Fibroblast of the conjunctiva (primary cell): ENCODE measurements at regions not wholly inside any gene's neighbourhood (a gene's known extent, or its start where the extent isn't known, plus 50 kb on each side); places are given as distances from the start of the nearest gene placed in this dataset.
"Not testable (repeated sequence)": the region's sequence is repeated elsewhere in the genome, so short reads cannot be mapped to it uniquely, and the experiment has no call there.

Experiments
- DNase-seq: peaks from one replicate; pipeline ENCODE4 v3.0.0-alpha.2; 2010; ENCODE audit warnings: low read depth

DNA sequence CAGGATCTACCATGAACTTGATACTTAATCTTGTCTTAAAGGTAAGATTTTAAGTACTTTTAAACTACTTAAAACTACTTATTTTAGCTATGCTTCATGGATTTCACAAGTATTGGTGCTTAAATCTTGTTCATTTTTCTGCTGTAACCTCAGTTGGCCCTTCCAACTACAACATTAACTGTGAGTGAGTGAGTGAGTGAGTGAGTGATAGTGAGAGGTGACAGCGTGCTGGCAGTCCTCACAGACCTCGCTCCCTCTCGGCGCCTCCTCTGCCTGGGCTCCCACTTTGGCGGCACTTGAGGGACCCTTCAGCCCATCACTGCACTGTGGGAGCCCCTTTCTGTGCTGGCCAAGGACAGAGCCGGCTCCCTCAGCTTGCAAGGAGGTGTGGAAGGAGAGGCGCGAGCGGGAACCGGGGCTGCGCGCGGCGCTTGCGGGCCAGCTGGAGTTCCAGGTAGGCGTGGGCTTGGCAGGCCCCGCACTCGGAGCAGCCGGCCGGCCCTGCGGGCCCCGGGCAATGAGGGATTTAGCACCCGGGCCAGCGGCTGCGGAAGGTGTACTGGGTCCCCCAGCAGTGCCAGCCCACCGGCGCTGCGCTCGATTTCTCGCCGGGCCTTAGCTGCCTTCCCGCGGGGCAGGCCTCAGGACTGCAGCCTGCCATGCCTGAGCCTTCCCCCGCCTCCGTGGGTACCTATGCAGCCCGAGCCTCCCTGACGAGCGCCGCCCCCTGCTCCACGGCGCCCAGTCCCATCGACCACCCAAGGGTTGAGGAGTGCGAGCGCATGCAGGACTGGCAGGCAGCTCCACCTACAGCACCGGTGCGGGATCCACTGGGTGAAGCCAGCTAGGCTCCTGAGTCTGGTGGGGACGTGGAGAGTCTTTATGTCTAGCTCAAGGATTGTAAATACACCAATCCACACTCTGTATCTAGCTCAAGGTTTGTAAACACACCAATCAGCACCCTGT is 1558.6 kb upstream of the SEL1L start:
- not testable (repeated sequence) for DNase-seq

DNA sequence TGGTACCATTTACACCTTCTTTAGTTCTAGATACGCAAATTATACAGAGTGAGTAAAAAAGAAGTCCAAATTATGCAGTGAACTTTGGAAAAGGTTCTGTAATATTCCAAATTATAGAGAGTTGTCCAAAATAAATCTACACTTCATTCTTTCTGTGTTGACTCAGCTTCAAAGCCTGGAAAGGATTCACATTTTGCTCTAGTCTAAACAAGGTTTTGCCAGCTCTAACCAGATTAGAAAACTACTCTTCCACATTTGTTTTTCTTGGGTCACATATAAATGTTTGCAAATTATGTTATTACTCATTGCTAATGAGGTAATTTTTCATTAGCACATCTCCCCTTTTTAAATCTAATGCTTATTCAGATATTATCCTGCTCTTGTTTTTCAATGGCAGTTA is 1562.4 kb upstream of the SEL1L start:
- no peak for DNase-seq

DNA sequence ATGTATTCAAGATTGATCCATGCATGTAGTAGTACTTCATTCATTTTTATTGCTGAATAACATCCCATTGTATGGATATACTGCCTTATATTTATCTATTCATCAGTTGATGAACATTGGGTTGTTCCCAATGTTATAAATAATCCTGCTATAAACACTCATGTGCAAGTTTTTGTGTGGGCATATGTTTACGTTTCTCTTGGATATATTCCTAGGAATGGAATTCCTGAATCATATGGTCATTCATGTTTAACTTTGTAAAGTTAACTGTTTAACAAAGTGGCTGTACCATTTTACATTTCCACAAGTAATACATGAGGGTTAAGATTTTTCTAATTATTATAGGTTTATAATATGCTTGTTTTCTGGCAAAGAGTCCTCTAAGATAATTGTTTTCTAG is 1568.2 kb upstream of the SEL1L start:
- DNase-seq: no peak

DNA sequence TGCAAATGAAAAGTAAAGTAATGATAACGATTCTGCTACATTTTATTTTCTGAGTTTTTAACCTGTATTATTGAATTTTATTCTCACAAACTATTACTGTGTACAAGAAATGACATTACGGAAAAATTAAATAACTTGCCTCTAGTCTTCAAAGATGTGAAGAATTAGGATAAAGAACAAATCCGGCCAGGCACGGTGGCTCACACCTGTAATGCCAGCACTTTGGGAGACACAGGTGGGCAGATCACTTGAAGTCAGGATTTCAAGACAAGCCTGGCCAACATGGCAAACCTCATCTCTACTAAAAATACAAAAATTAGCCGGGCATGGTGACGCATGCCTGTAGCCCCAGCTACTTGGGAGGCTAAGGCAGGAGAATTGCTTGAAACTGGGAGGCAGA is 1584.4 kb upstream of the SEL1L start:
- DNase-seq: no peak

DNA sequence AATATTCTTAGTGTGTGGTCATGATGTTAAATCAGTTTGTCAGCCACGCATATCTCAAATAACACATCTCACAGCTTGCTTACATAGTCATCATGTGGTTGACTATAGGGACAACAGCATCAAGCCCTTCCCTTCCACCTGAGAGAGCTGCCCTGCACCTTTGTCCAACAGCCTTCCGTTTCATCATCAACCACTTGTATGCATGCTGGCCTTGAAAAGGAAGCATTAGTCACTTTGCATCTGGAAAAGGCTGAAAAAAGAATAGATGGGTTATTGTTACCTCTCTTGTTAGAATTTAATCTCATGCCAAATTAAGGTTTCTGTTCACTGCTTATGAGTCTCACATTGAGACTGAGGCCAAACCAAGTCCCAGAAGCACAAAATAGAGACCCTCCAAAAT is 1586.5 kb upstream of the SEL1L start:
- no peak for DNase-seq

DNA sequence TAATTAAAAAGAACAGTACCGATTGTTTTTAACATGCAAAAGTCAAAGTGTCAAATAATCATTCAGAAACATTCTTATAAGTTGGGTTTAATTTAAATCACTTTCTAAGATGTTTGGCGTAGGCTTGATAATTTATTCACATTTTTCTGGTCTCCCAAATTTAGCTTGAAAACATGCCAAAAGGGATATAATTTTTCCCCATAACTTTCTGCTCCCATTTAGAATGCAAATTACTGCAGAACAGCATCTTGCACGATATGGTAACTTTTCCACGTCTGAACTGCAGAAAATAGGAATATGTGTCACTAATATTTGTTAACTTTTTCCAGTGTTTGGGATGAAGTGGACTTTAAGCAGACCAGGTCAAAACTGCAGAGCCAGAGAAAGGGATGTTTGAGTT is 1592.4 kb upstream of the SEL1L start:
- DNase-seq: no peak

DNA sequence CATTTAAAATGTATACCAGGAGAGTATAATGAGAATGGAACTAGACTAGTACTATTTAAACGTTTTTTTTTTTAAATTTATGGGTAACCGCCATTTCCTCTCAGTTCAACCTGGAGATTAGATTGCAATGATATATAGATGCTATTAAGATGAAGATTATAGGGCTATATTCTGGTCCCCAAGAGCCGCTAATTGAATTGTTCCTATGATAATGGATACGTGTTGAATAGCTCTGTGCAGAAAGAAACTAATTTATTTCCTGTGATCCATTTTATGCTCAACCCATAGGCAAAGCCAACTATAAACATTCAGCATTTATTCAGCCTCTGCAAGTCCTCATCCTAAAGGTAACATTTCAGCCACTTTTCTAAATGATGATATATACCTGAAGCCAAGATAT is 1595.1 kb upstream of the SEL1L start:
- no peak for DNase-seq

DNA sequence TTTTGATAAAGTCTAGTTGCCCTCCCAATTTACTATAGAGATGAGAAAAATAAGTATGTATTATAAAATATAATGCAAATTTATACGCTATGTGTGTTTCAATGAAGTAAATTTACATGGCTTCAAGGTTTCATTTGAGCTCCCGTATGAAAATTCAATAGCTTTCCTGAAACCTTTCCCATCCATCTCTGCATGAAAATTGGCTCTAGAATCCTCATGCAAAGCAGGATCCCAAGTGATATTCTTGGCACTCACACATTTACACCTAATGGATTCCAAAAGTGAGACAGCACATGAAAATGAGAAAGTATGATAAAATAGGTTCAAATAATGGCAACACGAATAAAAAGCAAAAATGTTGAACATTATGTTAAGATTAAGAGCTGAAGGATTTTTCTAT is 1595.8 kb upstream of the SEL1L start:
- DNase-seq: no peak

DNA sequence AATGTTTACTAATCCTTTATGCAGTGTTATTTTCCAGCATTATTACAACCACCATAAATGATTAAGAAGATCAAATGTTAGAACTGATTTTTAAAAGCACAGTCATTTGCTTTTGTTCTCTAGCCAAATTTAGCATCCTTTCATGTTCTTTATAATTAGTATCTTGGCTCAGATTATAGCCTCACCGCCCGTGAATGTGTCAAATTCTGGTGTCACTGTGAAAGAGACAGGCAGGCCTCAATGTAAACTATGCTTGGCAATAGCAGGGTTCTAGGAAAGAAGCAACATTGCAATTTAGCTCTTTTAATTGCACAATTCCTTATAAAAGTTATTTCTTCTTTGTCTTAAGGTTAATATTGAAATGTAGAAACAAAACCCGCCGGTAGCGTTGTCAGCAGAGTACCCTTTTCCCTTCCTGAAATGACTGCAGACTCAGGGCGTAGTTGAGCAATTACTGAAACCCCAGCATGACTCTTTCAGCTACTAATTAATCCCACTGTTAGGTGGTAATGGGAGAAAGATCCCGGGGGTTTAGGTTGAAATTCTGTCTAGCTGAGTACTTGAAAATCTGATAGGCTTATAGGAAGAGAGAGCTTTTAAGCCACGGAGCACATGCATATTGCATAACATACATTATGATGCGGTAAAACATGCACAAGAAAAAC is 1600.5 kb upstream of the SEL1L start:
- no peak for DNase-seq

DNA sequence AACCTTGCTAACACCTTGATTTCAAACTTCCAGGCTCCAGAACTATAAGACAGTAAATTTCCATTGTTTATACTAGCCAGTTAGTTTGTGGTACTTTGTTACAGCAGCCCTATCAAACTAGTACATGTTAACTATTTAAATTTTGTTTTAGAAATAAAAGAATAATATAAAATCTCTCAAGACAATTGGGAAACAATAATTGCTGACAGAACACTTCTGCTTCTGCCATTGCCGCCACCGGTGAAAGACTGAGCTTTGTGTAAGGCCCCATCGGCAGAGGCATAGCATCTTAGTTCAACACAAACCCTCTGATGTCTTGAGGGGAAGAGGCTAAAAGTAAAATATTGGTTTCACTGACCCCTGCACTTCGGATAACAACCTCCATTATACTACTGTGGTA is 1607.1 kb upstream of the SEL1L start:
- DNase-seq: no peak

DNA sequence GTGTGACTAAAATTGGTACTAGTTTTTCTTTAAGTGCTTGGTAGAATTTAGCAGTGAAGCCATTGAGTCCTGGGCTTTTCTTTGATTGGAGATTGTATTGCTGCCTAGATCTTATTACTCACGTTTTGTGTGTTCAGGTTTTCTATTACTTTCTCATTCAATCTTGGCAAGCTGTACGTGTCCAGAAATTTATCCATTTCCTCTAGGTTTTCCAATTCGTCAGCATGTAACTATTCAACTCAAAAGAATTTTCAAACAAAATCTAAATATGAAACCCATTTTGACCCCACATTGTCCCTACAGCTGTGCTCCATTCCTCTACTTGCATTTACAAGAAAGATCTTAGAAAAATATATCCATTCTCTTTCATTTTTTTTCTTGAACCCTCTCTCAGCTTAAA is 1613.4 kb upstream of the SEL1L start:
- no peak for DNase-seq

DNA sequence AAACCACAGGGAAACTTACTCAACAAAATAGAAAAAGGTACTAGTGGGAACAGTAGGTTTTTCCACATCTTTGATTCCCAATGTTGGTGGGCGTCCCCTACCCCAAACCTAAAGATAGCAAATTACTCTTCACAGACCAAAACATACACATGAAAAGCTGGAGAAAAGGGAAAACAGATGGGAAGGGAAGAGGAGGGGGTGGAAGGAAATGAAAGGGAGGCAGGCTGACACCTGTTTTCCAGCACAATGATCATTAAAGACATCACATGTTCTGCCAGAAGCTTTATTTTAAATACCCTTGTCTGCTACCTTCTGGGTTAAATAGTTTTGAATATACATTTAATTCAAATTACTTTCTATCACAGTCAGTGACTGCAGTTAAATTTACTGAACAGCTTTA is 1617.9 kb upstream of the SEL1L start:
- no peak for DNase-seq

DNA sequence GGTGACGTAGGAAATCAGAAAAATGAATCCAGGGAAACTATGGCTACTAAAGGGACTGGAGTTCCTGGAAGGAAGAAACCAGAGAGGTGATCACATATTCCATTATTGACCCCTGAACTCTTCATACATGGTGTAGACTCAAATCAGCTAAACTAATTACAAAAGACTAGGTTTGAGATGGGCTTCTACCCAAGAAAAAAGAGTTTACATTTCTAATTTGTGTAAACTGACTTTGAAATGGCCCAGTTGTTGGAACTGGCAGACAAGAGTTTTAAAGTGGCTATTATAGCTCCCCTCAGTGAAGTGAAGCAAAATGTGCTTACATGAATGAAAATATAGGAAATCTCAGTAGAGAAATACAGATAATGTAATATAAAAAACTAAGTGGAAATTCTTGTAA is 1619.4 kb upstream of the SEL1L start:
- DNase-seq: no peak

DNA sequence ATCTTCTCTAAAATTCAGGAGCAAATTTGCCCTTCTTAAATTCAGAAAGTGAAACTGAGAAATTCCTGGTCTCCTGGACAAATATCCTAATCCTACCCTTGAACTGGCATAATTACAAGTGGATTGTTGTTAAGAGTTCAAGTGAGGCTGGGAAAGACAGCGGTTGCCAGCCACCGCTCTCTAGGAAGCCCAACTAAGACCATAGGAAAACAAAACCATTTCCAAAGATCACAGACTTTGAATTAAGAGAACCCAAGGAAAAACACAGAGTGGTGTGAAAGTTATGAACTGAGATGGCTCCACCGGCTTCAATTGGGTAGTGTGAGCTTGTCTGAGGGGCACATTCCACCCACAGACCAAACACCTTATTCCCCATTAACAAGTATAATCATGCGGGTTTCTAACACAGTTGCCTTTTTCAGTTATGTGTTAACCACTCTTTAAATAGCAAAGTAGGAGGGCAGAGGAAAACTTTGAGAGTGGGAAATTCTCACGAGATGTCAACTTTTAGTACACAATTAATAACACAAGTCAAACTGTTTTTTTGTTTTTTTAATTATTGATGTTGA is 1628.8 kb upstream of the SEL1L start:
- DNase-seq: no peak

DNA sequence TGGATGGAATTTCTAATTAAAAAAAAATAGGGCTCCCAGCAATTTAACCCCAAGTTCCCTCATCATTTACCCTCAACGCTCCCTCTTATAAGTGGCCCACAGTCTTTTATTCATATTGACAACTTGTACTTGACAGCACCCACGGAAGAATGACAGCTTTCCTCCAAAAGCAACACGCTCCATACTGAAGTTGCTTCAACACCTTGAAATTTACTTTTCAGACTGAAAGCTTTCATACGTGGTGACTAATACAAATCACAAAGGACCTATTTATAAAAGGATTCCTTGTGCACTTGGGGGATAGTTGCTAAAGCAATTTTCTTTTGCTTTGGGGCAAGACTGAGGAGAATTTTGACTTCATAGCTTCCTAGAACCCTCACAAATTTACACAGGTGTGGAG is 1629.4 kb upstream of the SEL1L start:
- no peak for DNase-seq

DNA sequence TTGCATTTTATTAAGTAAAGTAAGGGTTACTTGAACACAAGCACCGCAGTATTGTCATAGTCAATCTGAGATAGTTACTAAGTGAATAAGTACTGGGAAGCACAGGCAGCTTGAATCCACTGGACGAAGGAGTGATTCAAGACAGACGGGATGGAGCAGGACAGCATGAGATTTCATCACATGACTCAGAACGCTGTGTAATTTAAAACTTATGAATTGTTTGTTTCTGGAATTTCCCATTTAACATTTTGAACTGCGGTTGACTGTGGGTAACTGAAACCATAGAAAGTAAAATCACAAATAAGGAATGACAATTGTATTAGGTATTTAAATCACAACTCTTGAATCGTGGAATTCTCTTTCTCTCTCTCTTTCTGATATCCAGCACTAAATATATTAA is 1630.4 kb upstream of the SEL1L start:
- DNase-seq: peak; percentile 73

DNA sequence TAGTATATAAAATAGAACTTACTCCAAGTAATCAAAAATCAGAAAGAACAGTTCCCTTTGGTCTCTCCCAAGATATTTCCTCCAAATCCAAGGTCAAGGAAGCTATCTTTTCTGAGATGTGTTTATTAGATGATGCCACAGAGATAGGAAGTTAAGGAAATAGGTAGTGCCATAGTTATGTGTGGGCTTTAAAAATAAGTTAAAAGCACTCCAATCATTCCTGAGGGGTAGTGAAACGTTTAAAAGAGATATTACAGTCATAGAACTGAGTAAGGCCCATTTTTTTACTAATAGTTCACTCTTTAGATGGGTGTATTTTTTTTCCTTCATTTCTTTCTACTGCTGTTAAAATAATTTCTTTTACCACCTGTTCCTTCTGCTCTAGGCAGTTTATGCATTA is 1630.9 kb upstream of the SEL1L start:
- DNase-seq: no peak

DNA sequence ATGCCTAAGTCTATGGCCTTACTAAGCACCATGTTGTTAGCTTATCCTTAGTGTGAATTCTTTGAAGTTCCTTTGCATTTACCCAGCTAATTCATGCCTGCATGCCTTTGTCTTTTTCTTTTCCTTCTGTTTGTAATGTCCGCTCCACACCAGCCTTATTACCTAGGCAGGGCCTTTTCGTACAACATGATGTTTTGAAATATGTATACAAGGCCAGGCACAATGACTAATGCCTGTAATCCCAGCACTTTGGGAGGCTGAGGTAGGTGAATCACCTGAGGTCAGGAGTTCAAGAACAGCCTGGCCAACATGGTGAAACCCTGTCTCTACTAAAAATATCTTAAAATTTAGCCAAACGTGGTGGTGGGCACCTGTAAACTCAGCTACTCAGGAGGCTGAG is 1636.5 kb upstream of the SEL1L start:
- no peak for DNase-seq

DNA sequence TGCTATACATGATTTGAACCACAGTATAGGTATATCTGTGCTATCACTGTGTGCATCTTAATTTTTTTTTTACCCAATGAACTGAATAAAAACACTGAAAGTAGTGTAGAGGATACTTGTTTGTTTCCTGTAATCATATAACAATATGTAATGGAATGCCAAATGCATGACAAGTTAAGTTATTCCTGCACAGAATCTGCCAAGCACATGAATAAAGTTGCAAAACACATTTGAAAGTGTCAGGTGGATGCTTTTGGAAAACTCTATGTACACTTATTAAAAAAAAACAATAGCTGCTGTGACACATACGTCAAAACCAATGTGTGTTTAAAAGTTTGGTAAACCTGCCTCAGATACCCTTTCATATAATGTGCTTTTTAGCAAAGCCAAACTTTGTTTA is 1638.1 kb upstream of the SEL1L start:
- no peak for DNase-seq

DNA sequence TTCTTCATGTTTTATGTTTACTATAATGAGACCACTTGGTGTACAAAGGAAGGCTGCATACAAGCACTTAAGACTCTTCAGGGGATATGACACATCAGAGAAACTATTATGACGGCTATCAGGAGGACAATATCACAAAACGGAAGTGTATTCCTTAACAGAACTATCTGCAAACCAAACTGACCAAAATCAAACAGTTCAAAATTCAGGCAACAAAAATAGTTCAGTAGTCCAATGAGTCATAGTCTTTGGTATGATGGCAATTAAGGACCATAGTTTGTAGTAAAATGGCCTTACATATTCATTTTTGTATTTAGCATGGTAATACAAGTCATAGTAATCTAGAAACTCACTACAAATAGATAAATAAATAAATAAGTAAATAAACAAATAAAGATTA is 1638.7 kb upstream of the SEL1L start:
- DNase-seq: no peak

DNA sequence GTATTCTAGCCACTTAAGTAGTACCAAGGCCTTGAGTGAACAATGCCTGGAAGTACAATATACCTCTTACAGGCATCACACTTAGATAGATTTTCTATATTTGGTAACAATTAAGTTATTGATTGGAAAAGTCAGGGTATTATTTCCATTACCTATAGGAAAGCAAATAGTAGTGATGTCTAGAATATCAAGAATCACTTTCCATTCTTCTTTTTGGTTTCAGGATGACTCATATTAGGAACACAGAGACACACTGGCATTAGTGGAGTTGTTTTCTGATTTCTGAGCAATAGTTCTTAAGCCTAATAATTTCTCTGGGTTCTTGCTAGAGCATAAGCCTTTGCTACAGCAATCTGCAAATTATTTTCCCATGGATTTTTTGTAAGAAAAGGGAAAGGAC is 1640.0 kb upstream of the SEL1L start:
- DNase-seq: no peak

DNA sequence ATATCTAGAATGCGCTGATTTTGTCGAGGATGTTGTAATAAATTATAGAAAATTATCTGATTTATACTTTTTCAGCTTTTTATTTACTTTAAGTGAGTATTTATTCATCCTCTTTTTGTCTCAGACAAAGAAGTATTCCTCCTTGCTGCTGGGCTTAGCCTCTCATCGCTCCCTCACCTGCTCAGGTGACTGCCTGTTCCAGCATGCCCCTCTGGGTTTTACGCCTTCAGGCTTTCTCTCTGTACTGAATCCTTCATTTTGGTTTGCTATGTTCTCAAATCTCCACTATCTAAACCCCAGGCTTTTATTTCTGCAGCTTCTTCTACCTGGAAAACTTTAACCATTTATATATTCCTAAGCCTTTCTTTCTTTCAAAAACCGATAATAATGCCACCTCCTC is 1650.9 kb upstream of the SEL1L start:
- no peak for DNase-seq

DNA sequence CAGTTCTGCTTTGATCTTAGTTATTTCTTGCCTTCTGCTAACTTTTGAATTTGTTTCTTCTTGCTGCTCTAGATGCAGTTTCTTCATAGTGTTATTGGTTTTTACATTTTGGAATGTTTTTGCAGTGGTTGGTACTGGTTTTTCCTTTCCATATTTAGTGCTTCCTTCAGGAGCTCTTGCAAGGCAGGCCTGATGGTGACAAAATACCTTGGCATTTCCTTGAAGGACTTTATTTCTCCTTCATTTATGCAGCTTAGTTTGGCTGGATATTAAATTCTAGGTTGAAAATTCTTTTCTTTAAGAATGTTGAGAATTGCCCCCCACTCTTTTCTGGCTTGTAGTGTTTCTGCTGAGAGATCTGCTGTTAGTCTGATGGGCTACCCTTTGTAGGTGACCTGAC is 1654.7 kb upstream of the SEL1L start:
- DNase-seq: not testable (repeated sequence)
